ENCODE measurements at regions not wholly inside any gene's neighbourhood (a gene's known extent, or its start where the extent isn't known, plus 50 kb on each side); places are given as distances from the start of the nearest gene placed in this dataset.

- no peak for TF ChIP-seq ZBTB11 (CRISPR knock-in tag; IDR thresholded peaks at IDR 0.05)
- no peak for TF ChIP-seq DNMT1 (IDR thresholded peaks at IDR 0.05)
- no peak for TF ChIP-seq NR3C1 (CRISPR knock-in tag; IDR thresholded peaks at IDR 0.05)
- no peak for TF ChIP-seq BRF2 (IDR thresholded peaks at IDR 0.05; ENCODE audit: borderline replicate concordance, insufficient read depth, insufficient read length)
- no peak for TF ChIP-seq ZNF384 (IDR thresholded peaks at IDR 0.05; ENCODE audit: low read depth, low read length)
- no peak for TF ChIP-seq TRIM28 (IDR thresholded peaks at IDR 0.05)
- TF ChIP-seq HEY1 (CRISPR knock-in tag; IDR thresholded peaks at IDR 0.05; ENCODE audit: borderline replicate concordance): no peak
- TF ChIP-seq ATF2 (CRISPR knock-in tag; IDR thresholded peaks at IDR 0.05): no peak
- TF ChIP-seq ARNT (IDR thresholded peaks at IDR 0.05): 0 out of 4 replicates have a peak, but pooled peaks of 1 of the 2 experiments have one; percentile 39
- no peak for TF ChIP-seq BRCA1 (IDR thresholded peaks at IDR 0.05)
- TF ChIP-seq BRCA1 (CRISPR knock-in tag; IDR thresholded peaks at IDR 0.05): no peak
- TF ChIP-seq E2F4 (CRISPR knock-in tag; IDR thresholded peaks at IDR 0.05; ENCODE audit: low read depth): no peak
- TF ChIP-seq KAT8 (IDR thresholded peaks at IDR 0.05; ENCODE audit: low read depth): no peak
- no peak for TF ChIP-seq HDAC2 (IDR thresholded peaks at IDR 0.05)
- TF ChIP-seq SRSF3 (IDR thresholded peaks at IDR 0.05; ENCODE audit: insufficient read depth, low read length): no peak
- TF ChIP-seq PML (IDR thresholded peaks at IDR 0.05; ENCODE audit: low read length): no peak
- TF ChIP-seq GABPA (tag; conservative IDR thresholded peaks at IDR 0.05; ENCODE audit: low read depth): no peak
- peak; percentile 36; the same call in 1 of the 2 replicates for TF ChIP-seq MTA2 (IDR thresholded peaks at IDR 0.05; ENCODE audit: low read depth)
- TF ChIP-seq E2F8 (IDR thresholded peaks at IDR 0.05; ENCODE audit: low read depth, partially characterized antibody): no peak
Observed at GRCh38 chr21:28877318-28877884, 115.3 kb downstream of the LTN1 start (continued).
